Central memory CD4-positive, alpha-beta T cell (primary cell): ENCODE measurements at regions not wholly inside any gene's neighbourhood (a gene's known extent, or its start where the extent isn't known, plus 50 kb on each side); places are given as distances from the start of the nearest gene placed in this dataset.

ENCODE experiments used
- DNase-seq: peaks from one replicate; pipeline ENCODE4 v3.0.0; 2022

- no peak for DNase-seq
Measured at GRCh38 chr5:74250304-74251102, 390.0 kb downstream of the ENC1 start.

- no peak for DNase-seq
Measured at GRCh38 chr5:74248576-74248975, 392.0 kb downstream of the ENC1 start.

- no peak for DNase-seq
Measured at GRCh38 chr5:74244406-74244805, 396.1 kb downstream of the ENC1 start.

GRCh38 chr5:74243634-74244033 is 396.9 kb downstream of the ENC1 start:
- DNase-seq: no peak

- DNase-seq: no peak
Measured at GRCh38 chr5:74242516-74242915, 398.0 kb downstream of the ENC1 start.

- no peak for DNase-seq
Measured at GRCh38 chr5:74241751-74242140, 398.8 kb downstream of the ENC1 start.

- no peak for DNase-seq
Measured at GRCh38 chr5:74240783-74241750, 399.5 kb downstream of the ENC1 start.

- DNase-seq: no peak
Measured at GRCh38 chr5:74239261-74239660, 401.3 kb downstream of the ENC1 start.

GRCh38 chr5:74237571-74238145 is 402.9 kb downstream of the ENC1 start:
- no peak for DNase-seq

- DNase-seq: no peak
Measured at GRCh38 chr5:74235552-74235951, 405.0 kb downstream of the ENC1 start.

- no peak for DNase-seq
Measured at GRCh38 chr5:74233571-74233970, 407.0 kb downstream of the ENC1 start.

GRCh38 chr5:74233091-74233490 is 407.4 kb downstream of the ENC1 start:
- DNase-seq: no peak

GRCh38 chr5:74232276-74232675 is 408.3 kb downstream of the ENC1 start:
- DNase-seq: no peak

- DNase-seq: no peak
Measured at GRCh38 chr5:74231697-74232096, 408.8 kb downstream of the ENC1 start.

- no peak for DNase-seq
Measured at GRCh38 chr5:74226716-74227485, 413.6 kb downstream of the ENC1 start.

- DNase-seq: no peak
Measured at GRCh38 chr5:74225587-74225986, 414.9 kb downstream of the ENC1 start.

- DNase-seq: no peak
Measured at GRCh38 chr5:74224331-74224730, 416.2 kb downstream of the ENC1 start.

GRCh38 chr5:74222806-74223205 is 417.7 kb downstream of the ENC1 start:
- DNase-seq: no peak

GRCh38 chr5:74221413-74221812 is 419.1 kb downstream of the ENC1 start:
- no peak for DNase-seq

- no peak for DNase-seq
Measured at GRCh38 chr5:74216012-74216411, 424.5 kb downstream of the ENC1 start.

GRCh38 chr5:74212336-74212735 is 428.2 kb downstream of the ENC1 start:
- DNase-seq: no peak

- no peak for DNase-seq
Measured at GRCh38 chr5:74209571-74209970, 431.0 kb downstream of the ENC1 start.
